Stimulated activated CD4-positive, alpha-beta T cell treated with anti-CD3 and anti-CD28 coated beads, Interleukin-12 subunit alpha, Interleukin-12 subunit beta, amount 100 ng/mL, for 24 hours (primary cell): ENCODE measurements at regions not wholly inside any gene's neighbourhood (a gene's known extent, or its start where the extent isn't known, plus 50 kb on each side); places are given as distances from the start of the nearest gene placed in this dataset.
A peak's percentile ranks its signal among the peaks of the same experiment; 100 is the strongest.

Experiments used
- DNase-seq, 2 experiments: peaks; one replicate each; pipeline ENCODE4 v3.0.0-alpha.2; 2020; ENCODE audit warnings: low read depth in 2 of 2

- DNase-seq: no peak
Observed at GRCh38 chr4:113849771-113850170, 88.2 kb upstream of the CAMK2D start.

- DNase-seq: no peak
Observed at GRCh38 chr4:113847710-113848109, 86.2 kb upstream of the CAMK2D start.

- DNase-seq: no peak
Observed at GRCh38 chr4:113846433-113846832, 84.9 kb upstream of the CAMK2D start.

- DNase-seq: no peak
Observed at GRCh38 chr4:113845138-113845537, 83.6 kb upstream of the CAMK2D start.

GRCh38 chr4:113844369-113844768 is 82.8 kb upstream of the CAMK2D start:
- no peak for DNase-seq

- DNase-seq: no peak
Observed at GRCh38 chr4:113840861-113841260, 79.3 kb upstream of the CAMK2D start.

- DNase-seq: no peak
Observed at GRCh38 chr4:113838460-113838859, 76.9 kb upstream of the CAMK2D start.

GRCh38 chr4:113837397-113837796 is 75.9 kb upstream of the CAMK2D start:
- DNase-seq: no peak

- DNase-seq: no peak
Observed at GRCh38 chr4:113835005-113835404, 73.5 kb upstream of the CAMK2D start.

GRCh38 chr4:113834298-113834697 is 72.8 kb upstream of the CAMK2D start:
- DNase-seq: no peak

GRCh38 chr4:113832803-113833202 is 71.3 kb upstream of the CAMK2D start:
- no peak for DNase-seq

GRCh38 chr4:113831457-113831856 is 69.9 kb upstream of the CAMK2D start:
- no peak for DNase-seq

- no peak for DNase-seq
Observed at GRCh38 chr4:113828702-113829101, 67.2 kb upstream of the CAMK2D start.

- DNase-seq: no peak
Observed at GRCh38 chr4:113827285-113827684, 65.7 kb upstream of the CAMK2D start.

GRCh38 chr4:113826421-113826820 is 64.9 kb upstream of the CAMK2D start:
- DNase-seq: no peak

- peak in 1 of 2 experiments; percentile 3 for DNase-seq
Observed at GRCh38 chr4:113825272-113825671, 63.7 kb upstream of the CAMK2D start.

- no peak for DNase-seq
Observed at GRCh38 chr4:113824396-113824795, 62.9 kb upstream of the CAMK2D start.

- peak in 1 of 2 experiments; percentile 3 for DNase-seq
Observed at GRCh38 chr4:113823291-113823659, 61.7 kb upstream of the CAMK2D start.

GRCh38 chr4:113822555-113823290 is 61.2 kb upstream of the CAMK2D start:
- DNase-seq: no peak

GRCh38 chr4:113821856-113822255 is 60.3 kb upstream of the CAMK2D start:
- no peak for DNase-seq

GRCh38 chr4:113820108-113820507 is 58.6 kb upstream of the CAMK2D start:
- no peak for DNase-seq

GRCh38 chr4:113815826-113816225 is 54.3 kb upstream of the CAMK2D start:
- DNase-seq: no peak

- DNase-seq: no peak
Observed at GRCh38 chr4:113811359-113811758, 49.8 kb upstream of the CAMK2D start.
